NCI-H460 (cell line): ENCODE measurements at regions not wholly inside any gene's neighbourhood (a gene's known extent, or its start where the extent isn't known, plus 50 kb on each side); places are given as distances from the start of the nearest gene placed in this dataset.
"Not testable (repeated sequence)": the region's sequence is repeated elsewhere in the genome, so short reads cannot be mapped to it uniquely, and the experiment has no call there.

Experiments
- DNase-seq: peaks from one replicate; pipeline ENCODE4 v3.0.0-alpha.2; 2016; ENCODE audit warnings: low read depth; ENCODE audit errors: extremely low read depth

DNA sequence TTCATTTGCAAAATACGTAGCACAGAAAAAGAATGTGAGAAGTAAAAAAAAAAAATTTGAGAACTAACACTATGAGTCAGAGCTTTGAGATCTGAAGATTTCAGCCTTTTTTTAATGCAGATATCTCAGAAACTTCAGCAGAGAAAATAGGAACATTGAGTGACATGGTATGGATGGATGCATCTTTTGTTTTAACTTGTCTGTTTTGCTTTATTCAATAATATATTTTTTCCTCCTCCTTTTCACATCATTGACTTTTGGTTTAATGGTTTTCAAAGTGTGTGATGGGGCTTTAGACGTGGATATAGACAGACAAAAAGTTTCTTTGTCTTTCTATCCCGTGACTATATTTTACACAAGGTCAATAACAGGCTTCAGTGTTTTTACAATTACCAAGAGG, 426.7 kb upstream of the FRG2C start:
- no peak for DNase-seq

- not testable (repeated sequence) for DNase-seq
Measured at GRCh38 chr3:75241226-75241962, 422.7 kb upstream of the FRG2C start.

DNA sequence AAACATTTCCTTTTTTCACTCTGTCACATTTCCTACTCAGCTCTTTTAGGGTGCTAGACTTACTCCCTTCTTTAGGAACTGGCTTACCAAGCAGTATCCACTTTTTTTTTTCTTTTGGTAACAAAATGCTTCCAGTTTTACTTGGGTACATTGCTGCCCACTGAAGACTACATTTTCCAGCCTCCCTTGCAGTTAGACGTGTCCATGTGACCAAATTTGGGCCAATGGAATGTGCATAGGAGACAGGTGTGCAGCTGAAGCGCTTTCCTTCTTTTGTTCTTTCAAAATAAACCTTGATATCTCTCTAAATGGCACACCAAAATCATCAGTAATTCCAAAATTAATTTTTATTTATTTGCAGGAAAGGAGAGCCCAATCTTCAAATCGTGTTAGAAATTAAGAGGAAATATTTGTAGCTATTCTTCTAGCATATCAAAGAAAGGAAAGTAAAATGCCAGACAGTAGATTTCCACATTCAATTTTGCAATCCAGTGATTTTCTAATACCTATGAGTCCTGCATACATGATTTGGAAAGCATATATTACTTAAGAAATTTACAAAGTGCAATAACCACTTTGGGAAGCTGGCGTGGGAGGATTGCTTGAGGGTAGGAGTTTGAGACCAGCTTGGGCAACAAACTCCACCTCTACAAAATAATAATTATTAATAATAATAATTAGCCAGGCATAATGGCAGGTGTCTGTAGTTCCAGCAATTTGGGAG, 422.0 kb upstream of the FRG2C start:
- no peak for DNase-seq

- DNase-seq: no peak
Measured at GRCh38 chr3:75248974-75249373, 415.2 kb upstream of the FRG2C start.

DNA sequence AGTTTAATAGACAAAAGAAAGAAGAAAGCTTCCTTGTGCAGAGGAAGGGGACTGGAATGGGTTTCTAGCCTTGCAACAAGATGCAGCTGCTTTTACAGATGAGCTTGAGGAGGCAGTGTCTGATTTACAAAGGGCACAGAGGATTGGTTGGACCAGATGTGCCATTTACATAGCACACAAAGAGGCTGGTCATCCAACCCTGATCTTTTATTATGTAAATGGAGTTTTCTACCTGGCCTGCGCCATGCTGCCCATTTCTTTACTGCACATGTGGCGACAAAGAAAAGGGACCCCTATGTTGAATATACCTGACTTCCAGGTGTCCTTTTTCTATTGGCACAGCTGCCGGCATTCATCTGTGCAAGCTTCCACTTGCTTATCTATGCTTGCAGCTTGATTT, 409.4 kb upstream of the FRG2C start:
- DNase-seq: no peak

- not testable (repeated sequence) for DNase-seq
Measured at GRCh38 chr3:75258825-75259683, 405.1 kb upstream of the FRG2C start.

DNA sequence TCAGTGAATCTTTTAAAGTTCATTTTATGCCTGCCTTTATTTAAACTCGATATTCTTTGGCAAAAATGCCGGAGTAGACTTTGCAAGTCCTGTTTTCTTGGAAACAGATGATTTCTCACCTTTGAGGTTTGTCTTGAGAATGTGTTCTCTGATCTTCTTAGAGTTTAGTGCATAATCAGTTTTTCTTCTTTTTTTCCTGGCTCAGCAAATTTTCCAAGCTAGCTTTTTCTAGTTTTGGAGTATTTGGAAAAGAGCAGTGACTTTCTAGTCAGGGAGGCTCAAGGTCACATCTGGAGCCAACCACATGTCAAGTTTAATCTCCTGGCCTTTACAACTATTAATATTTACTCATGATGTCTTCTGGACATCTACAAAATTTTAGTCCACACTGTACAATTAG, 403.2 kb upstream of the FRG2C start:
- not testable (repeated sequence) for DNase-seq

DNA sequence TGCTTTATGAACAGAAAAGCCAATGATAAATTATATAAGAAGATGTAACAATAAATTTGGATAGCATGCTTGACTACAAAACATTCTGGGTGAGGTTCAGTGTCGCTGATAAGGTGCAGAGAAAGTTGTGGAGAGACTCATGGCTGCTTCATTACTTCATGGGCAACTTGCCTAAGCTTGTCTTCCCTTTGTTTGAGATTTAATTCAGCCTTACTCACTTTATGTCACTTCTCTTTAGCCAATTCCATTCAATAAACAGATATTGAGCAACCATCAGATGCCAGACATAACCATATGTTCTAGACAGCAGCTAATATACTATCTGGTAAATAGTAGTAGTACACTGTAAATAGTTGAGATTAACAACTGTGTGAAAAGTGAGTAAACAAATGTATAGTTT, 401.5 kb upstream of the FRG2C start:
- DNase-seq: no peak

DNA sequence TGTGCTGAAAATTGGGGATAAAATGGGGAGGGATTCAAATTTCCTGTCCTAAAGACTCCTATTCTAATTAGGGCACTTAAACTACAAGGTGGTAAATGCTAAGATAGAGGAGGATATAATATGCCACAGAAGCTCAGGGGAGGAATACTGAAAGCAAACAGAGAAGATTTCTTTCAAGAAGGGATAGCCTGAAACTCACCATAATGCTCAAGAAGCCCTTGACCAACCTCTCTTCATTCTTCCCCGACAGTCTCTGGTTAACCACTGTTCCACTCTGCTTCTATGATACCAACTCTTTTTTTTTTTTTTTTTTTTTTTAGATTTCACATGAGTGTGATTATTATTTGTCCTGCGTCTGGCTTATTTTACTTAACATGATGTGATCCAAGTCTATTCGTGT, 398.2 kb upstream of the FRG2C start:
- DNase-seq: no peak

DNA sequence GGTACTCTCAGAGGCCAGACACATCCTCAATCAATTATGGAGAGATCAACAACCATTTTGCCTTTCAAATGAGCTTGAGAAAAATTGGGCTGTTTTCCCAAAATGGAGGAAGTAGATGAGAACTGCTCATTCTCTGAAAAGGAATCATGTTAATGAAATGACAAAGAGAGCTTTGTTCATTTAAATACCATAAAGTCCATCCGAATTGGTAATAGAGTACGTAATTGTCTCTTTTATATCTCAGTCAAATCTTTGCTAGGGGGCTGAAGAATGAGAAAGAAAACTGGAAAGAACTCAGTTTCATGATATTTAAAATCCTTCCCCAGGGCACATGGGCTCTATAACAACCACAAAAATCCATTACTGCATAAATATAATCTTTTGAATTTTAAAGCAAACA, 395.6 kb upstream of the FRG2C start:
- DNase-seq: not testable (repeated sequence)

- DNase-seq: not testable (repeated sequence)
Measured at GRCh38 chr3:75272237-75272636, 391.9 kb upstream of the FRG2C start.

DNA sequence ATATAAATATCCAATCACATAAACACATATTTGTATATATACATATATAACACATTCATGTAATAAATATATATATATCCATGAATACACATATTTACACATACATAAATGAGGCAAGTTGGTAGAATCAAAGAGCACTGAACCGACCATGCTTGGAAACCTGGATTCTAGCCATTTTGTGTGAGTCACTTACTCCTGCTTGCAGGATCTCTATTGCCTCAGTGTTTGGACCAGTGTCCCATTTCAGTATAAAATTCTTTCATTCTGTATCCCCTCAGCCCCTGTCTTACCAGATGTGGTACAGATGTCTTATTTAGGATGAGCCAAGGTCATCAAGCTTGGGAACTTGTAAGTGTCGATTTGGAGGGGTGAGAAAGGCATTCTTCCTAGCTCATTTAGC, 391.4 kb upstream of the FRG2C start:
- no peak for DNase-seq

DNA sequence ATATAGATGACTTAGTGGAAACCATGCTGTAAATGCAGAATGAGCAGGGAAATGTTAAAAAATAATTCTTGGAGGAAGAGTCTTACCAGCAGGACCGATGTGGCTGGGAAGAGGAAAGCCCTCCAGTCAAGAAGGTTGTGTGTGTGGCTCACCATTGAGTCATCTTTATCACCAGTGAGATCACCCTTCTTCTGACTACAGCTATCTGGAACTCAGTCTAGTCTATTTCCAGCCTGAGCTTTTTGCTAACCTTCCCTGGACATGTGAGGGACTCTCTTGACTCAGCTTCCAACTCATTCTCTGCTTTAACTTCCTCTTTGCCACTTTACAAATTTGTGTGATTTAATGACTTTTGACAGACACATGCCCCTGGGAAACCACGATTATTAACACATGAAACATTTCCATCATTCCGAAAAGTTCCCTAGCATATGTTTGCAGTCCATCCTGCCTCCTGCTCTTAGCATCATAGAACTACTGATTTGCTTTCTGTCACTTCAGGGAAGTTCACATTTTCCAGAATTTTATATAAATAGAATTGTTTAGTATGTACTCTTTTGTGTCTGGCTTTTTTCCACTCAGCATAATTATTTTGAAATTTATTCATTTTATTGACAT, 378.5 kb upstream of the FRG2C start:
- DNase-seq: not testable (repeated sequence)

DNA sequence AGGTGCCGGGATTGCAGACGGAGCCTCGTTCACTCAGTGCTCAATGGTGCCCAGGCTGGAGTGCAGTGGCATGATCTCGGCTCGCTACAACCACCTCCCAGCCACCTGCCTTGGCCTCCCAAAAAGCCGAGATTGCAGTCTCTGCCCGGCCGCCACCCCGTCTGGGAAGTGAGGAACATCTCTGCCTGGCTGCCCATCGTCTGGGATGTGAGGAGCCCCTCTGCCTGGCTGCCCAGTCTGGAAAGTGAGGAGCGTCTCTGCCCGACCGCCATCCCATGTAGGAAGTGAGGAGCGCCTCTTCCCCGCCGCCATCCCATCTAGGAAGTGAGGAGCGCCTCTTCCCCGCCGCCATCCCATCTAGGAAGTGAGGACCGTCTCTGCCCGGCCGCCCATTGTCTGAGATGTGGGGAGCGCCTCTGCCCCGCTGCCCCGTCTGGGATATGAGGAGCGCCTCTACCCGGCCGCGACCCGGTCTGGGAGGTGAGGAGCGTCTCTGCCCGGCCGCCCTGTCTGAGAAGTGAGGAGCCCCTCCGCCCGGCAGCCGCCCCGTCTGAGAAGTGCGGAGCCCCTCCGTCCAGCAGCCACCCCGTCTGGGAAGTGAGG, 375.1 kb upstream of the FRG2C start:
- not testable (repeated sequence) for DNase-seq

- DNase-seq: no peak
Measured at GRCh38 chr3:75294124-75294523, 370.0 kb upstream of the FRG2C start.

DNA sequence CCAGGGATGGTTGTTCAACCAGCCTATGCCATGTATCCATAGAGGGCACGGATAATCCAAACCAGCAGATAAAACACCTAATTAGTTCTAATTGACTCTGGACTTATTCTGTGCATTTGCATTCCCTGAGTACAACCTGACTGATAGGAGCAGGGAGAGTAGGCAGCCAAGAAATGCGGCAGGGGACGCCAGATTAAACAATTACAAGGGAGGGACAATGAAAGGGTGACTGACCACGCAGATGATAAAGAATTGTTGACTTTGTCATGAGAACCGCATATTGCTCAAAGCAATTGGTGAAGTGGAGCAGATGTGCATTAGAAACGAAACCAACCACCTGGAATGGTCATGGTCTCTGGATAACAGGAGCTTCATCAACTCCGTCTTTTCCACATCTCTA, 369.1 kb upstream of the FRG2C start:
- no peak for DNase-seq

DNA sequence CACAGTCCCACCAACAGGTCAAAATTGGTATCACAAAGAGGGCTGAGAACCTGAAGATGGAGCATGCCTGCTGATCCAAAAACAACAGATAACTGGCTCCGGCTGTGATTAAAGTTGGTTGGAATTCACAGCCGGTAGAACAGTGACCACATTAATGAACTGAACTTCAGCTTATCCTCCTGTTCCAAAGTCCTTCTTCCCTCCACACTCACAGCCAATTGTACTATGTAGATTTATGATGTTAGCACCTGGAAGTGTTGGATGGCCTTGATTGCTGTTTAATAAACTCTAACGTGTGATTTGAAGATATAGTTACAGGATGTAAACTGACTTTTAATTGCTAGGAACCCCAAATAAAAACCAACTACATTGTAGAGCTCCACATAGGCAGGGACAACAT, 367.3 kb upstream of the FRG2C start:
- DNase-seq: no peak

DNA sequence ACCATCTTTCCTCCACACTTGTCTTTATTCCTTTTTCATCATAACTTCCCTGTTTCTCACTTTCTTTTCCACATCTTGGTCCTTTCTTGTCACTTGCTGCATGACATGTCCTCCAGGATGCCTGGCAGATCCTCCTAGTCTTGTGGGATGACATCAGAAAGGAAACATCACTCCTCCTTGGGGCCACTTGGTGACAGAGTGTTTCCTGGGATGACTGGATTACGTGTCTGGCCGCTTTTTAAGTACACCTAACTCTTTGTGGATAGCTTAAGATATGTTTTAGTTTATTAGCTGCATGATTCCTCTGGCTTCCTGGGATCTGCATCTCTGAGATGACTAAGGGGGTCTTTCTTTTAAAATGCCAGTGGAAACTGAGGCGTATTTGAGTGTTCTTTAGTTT, 363.5 kb upstream of the FRG2C start:
- no peak for DNase-seq

DNA sequence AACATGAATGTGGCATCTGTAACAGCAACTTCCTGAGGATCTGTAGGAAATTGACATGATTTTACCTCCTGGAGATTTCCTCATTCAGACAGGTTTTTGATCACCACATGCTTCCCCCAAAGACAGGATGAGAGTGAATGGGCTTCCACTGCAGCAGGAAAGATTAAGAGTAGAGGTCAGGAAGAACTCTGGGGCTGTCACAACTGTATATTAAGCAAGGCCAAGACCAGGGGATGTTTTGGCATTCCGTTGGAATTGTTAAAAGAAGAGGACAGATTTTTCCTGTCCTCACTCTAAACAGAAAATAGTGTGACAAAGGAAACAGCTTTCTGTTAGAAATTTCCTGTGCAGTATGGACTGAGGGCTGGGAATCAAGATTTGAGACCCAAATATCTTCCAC, 363.1 kb upstream of the FRG2C start:
- not testable (repeated sequence) for DNase-seq

DNA sequence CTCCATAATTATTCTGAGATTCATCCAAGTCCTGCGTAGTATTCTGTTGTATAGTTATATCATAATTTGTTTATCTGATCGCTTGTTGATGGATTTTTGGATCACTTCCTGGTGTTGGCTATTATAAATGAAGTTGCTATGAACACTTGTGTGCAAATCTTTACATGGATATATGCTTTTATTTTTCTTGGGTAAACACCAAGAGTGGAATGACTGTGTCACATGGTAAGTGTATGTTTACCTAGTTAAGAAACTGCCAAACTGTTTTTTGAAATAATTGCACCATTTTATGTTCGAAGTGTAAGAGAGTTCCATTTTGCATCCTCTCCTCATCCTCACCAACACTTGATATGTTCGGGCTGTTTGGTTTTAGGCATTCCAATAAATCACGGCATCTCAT, 360.4 kb upstream of the FRG2C start:
- DNase-seq: no peak

DNA sequence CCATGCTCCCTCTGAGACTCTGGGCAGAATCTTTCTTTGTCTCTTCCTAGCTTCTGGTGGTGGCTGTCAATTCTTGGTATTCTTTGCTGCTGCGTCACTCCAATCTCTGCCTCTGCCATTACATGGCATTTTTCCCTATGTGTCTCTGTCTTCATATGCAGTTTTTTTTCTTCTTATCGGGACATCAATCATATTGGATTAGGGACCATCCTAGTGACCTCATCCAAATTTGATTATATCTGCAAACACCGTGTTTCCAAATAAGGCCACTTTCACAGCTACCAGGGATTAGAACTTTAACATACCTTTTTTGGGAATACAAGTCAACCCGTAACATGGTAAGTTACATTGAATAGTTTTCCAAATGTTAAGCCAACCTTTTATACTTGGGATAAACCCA, 358.2 kb upstream of the FRG2C start:
- DNase-seq: no peak
